HTR-8/SVneo (cell line): ENCODE measurements at regions not wholly inside any gene's neighbourhood (a gene's known extent, or its start where the extent isn't known, plus 50 kb on each side); places are given as distances from the start of the nearest gene placed in this dataset.
"Not testable (repeated sequence)": the region's sequence is repeated elsewhere in the genome, so short reads cannot be mapped to it uniquely, and the experiment has no call there.

ENCODE experiments used
- DNase-seq: peaks from one replicate; pipeline ENCODE4 v3.0.0; 2011; ENCODE audit warnings: low spot score, mixed read lengths; ENCODE audit not compliant: insufficient read length
- FAIRE-seq: peaks from 2 replicates; lab custom pipeline; 2011; peaks lifted over from hg19 to GRCh38; lab: Jason Lieb, UNC

DNA sequence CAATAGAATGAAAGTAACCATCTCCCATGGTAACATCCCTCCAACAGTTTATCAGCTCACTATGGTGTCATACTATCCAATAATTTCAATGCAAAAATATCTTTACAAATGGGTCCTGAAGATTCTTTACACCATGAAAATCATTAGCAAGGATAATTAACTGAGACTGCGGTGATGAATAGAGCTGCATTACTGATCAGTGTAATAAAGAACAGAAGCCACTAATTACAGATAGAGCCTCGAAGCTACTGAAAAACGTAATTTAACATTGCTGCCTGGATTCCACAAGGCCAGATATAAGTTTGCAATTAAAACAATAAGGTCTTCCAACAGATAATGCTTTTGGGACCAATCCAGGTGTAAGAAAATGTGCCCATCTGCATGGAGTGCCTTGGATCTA is 1245.8 kb upstream of the SLC39A10 start:
- FAIRE-seq (no peak), DNase-seq (no peak)

DNA sequence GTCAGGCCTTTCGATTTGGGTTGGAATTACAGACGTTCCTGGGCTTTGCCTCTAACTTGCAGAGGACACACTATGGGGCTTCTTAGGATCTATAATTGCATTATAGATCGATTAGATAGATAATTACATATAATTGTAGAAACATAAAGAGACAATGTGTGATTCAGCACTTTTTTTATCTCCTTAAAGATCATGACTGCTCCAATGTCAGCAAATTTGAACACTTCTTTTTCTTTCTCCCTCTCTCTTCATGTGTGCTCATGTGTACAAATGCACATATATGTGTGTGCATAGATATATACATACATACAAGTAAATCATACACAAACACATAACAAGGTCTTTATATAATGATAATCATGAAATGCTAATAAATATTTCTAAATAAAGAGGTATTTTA is 1261.2 kb upstream of the SLC39A10 start:
- FAIRE-seq: no peak

DNA sequence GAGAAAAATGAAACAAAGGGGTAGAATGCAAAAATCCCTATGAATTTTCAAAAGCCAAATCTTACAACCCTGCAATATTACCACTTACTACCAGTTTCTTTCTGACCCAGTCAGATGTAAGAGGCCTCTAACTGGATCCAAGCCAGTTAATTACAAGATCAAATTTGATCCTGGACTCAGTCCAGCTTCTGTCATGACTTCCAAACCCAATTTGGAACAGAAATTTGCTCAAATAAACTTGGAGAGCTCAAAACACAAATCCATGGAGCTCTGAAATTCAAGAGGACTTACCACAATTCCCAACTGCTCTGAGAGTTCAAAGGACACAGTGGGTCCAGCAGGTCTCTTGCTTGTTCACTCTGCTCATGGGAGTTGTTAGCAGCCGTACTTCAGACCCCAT is 1271.7 kb upstream of the SLC39A10 start:
- FAIRE-seq: no peak
- no peak for DNase-seq

More for the DNA sequence above, 1261.2 kb upstream of the SLC39A10 start:
- DNase-seq: no peak

DNA sequence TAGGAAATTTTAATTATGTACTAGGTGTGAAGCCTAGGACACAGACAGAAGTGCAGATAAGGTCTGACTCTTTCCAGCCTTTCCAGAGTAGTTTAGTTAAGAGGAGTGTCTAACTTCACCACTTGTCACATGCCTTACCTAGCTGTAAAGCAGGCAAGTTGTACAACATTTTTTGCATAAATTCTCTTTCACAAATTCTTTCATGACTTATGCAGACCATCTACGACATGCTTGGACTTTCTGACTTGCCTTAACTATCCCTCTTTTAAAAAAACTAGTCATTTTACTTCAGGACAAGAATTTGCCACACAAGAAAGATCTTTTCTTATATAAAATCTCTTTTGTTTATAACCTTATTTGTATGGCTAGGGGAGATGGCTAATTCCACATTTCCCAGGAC is 1273.6 kb upstream of the SLC39A10 start:
- FAIRE-seq (no peak), DNase-seq (no peak)

DNA sequence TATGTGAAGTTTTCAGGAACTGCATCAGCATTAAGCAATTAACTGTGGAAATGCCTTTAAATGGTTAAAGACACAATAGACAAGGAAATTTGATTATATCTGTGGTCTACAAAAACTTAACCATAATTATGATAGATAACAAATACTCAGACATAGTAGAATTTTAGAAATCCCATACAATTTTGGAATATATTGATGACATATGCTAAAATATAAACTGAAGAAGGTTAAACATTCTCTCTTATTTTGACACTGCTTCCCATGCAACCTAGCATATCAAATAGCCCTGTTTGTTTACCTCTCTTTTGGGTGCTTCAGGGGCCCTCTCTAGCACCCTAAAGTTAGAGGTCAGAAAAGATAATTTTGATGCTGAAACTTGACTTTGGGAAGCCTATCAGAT is 1274.8 kb upstream of the SLC39A10 start:
- FAIRE-seq: no peak

DNA sequence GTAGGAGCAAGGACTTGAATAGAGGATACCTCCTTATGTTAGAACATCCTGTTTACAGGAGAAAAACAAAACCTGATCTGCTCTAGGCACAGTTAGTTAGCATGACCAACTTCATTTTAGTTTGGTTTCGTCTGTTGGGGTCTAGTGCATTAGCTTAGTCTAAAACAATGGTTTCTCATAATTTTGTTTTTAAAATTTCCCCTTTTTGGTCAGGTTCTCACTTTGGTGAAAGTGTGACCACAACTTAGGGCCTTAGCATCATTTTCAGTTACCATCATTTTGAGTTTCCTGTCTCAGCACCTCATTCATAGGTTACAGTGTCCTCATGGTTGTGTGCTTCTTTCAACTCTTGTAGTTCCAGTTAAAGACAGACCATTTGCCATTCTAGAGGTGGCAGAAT is 1277.0 kb upstream of the SLC39A10 start:
- no peak for FAIRE-seq

More for the DNA sequence above, 1274.8 kb upstream of the SLC39A10 start:
- DNase-seq: no peak

DNA sequence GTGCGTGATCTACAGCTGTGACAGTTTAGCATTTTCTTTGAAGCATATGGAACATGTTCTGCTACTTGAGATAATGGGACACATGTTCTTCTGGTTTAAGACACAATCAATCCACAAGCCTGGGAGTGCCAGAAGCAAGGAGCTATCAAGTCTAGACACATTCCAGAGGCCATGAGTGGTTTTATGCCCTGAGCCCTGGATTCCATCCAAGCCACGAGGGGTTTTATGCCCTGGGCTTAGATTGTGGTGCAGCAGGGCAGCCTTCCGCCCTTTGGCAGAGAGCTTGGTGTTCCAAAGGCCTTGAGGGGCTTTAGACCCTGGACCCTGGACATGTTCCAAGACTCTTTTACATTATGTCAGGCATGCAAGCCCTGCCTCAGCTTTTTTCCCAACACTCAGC is 1289.6 kb upstream of the SLC39A10 start:
- DNase-seq, FAIRE-seq: not testable (repeated sequence)

More for the DNA sequence above, 1277.0 kb upstream of the SLC39A10 start:
- DNase-seq: no peak

DNA sequence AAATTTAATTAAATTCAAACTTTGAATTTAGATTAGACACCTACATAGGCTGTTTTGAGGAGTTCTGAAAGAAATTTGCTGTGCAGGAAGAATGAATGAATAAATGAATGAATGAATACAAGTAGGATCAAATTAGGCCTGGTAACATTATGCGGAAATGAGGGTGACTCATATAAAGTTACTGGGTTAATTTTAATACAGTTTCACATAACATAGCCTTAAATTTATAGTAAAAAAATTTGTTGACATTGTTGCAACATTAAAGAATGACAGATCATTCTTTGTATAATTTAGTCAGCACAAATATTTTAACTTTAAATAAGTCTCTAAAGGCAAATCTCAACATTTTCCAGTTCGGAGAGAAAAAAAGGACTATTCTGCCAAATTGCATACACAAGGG is 1293.1 kb upstream of the SLC39A10 start:
- FAIRE-seq (no peak), DNase-seq (no peak)

DNA sequence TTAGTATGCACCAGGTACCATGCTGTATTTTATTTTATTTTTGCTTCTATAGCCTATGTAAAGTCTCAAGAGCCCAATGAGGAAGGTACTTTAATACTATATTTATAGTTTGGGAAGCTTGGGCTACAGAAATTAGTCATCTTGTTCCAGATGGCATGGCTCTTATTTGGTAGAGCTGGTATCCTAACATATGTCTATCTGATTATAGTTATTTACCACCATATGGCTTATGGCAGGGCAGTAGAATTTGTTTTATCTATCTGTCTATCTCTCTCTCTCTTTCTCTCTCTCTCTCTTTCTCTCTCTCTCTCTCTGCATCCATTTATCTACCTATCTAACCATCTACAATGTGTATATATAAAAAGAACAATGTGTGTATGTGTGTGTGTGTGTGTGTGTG is 1293.7 kb upstream of the SLC39A10 start:
- DNase-seq (no peak), FAIRE-seq (no peak)

DNA sequence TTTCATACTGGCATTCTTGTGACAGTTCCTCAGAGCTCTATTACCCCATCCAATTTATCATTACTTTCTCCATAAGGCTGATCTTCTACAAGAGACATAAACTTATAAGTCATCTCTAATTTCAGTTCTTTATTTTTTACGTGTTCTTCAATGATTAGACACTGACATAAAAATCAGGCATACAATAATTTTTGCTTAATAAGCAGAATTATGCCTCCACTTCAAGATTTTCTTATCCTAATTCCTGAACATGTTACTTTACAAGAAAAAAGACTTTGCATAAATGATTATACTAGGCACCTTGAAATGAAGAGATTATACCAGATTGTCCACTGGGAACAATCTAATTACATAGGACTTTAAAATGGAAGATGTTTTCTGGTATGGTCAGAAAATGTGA is 1304.5 kb upstream of the SLC39A10 start:
- FAIRE-seq (no peak), DNase-seq (no peak)

DNA sequence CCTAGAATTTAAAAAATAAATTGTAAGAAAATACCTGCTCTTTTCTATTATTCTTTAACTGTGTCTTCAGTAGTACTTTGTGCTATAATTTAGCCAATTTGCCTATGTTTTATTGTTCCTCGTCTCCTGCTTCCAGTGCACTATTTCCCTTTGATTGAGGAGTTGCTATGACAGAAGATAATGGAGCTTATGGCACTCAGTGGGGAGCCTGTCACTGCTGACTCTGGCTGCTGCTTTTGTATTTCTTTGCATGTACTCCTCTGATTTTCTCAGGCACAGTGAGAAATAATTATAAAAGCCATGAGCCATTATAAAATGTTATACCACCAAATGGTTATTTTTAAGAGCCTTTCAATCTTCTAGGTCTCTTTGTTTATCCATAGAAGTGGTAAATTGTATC is 1310.8 kb upstream of the SLC39A10 start:
- DNase-seq: no peak
- no peak for FAIRE-seq

DNA sequence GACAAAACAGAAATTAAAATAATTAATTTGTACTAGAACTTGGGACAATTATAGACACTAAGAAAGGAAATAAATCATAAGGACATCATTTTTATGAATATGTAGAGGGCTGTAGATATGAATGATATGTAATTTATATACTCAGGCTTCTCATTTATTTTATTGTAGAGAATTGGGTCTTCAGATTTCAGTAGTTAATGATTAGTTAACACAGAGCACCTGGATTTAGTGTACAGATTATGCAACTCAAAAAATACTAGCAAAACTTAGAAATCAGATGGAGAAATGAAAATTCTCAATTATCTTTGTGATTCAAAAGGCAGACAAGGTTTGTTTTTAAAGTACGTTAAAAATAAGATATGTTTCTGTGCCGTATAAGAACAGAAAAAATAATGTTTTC is 1311.7 kb upstream of the SLC39A10 start:
- DNase-seq: no peak
- no peak for FAIRE-seq

DNA sequence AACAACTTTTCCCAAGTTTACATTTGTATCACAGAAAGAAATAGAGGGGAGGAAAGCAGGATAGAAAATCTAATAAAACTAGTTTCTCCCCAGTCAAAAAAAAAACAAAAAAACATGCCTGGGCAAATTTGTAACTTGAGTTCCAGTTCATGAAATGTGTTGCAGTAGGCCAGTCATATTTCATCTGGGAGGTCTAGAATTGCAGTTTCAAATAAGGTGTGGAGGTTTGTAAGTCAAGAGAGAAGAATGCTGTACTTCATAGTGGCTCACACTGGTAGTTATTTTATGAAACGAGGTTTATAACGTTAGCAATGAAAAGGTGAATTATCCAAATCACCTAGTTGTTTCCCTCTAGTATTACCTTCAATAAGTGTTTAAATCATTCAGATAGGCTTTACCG is 1313.9 kb upstream of the SLC39A10 start:
- DNase-seq (no peak), FAIRE-seq (no peak)

DNA sequence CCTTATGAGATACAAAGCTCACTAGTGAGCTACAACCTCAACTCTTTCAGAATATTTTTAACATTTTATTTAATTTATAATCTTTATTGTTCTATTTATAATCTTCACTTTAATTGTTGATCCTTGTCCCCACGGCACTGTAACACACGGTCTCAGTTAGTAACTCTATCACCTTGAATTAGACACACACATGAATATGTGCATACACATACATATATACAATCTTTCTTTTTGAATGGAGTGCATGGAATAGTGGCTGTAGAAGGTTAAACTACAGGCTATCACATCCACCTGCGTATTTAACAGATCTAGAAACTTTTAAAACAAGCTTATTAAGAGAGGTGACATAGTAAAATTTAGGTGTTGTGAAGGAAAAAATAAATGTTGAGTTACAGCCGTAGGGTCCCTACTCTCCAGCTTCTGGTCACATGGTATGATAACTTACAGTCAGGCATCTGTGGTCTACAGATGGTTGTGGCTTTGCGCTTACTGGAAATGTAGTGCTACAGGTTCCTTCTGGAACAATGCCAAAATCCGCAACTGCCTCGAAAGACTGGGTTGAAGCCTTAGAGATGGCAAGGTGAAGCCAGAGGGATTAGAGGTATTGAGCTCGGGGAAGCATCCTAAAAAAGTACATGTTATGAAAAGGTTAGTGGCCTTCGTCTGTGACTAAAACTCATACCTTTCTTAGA is 1324.1 kb upstream of the SLC39A10 start:
- DNase-seq: no peak

DNA sequence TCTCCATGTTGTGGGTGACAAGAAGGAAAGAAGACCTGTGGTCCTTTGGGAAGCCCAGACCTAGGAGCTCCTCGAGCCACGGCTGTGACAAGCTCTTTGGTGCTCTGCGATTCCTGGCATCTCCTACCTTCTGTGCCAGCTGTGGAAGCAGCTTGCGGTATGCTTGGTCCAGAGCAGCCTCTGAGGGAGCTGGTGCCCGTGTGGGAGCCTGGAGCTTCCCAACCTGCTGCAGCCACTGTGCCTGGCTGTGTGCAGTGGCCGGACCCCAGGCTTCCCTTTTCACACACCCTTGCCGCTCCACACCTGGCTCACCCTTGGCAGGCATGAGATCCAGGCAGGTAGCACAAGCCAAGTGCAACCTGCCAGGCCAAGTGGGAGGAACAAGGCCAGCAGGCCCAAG is 1328.6 kb upstream of the SLC39A10 start:
- DNase-seq (no peak), FAIRE-seq (no peak)

More for the DNA sequence above, 1324.1 kb upstream of the SLC39A10 start:
- no peak for FAIRE-seq

DNA sequence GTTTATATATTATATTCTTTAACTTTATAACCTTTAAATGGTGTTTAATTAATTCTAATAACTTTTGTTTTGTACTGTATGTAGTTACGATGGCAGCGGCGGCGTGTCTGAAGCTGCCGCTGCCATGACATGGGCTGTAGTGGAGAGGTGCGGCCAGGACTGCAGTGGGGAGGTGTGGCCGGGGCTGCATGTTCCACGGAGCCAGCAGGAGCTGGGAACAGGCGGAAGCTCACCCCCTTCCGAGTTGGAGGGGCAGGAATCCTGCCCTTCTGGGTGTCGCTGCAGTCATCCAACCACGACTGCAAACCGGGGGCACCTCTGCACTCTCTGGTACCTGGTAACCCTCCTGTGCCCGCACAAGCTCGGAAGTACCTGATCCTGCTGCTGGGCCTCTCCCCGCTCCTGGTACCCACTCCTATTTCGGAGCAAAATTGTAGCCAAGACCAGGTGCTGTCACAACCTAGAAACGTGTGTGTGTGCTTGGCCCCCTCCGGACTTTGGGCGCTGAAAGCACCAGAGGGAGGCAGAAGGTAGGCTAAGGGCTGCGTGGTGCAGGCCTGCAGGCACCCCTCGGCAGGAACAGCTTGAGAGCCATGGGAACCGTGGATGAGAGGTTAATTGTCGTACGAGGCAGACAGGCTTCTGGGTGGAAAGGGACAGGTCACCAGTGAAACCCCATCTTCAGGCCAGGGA is 1329.7 kb upstream of the SLC39A10 start:
- DNase-seq (no peak), FAIRE-seq (no peak)

DNA sequence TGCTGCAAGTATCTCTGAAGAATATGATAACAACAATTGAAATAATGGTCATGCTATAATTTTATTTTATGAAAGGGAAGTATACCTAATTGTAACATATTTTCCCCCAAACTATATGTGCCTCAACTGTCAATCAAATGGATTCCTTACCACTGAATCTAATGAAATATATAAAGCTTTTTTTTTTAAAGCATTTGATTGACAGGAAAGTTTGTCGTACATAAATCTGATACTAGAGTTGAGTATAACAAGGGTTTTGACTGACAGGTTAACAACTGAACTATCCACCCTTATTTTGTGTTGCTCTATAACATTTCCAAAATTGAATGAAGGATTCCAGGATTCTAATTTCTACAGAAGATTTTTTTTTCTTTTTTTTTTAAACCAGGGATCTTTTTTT is 1333.3 kb upstream of the SLC39A10 start:
- FAIRE-seq: no peak
- DNase-seq: no peak

DNA sequence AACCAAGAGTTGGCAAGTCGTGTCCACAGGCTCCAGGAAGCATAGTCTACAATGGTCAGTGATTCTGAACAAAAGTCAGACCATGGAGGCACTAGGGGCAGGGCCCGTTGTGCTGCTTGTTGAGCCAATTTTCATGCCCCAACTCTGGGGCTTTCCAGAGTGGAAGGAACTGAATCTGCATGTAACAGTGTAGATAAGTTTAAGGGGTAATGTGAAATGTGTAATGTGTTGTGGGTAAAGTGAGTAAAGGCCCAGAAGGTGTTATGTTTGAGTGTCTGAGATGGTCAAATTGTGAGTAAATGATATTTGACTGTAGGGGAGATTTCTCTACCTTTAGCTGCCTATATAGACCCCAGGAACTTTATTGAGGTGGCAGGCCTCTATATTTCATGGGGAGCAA is 1336.5 kb upstream of the SLC39A10 start:
- DNase-seq (no peak), FAIRE-seq (no peak)

DNA sequence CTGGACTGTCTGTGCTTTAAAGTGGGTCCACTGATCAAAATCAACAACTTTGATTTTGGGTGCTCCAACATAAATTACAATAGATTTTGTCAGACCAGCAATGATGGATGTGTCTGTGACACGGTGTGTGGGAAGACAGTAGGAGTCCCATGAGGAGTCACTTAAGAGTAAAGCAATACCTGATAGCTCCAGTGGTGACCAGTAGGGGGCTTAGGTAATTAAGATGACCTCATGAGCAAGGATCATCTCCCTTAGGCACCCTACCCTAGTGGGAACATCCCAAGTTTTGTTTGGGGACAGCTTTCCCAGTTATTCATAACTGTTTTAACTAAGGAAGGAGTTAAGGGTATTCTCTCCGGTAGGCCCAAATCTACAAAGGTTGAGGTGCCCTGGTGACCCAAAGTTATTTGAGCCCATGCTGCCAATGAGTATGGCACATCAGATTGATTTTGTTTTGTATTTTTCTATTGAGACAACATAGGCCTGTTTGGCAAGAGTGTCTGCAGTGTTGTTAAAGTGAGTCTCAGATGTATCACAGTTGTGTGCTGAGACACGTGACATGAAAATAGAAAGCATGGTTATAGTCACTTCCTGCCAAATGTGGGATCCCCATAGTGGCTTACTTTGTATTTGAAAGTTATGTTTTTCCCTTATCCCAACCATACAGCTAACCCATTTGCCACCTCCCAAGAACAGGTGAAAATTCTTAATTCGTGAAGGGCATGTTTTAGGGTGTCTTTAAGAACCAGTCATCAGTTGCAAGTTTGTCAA is 1337.6 kb upstream of the SLC39A10 start:
- no peak for FAIRE-seq

DNA sequence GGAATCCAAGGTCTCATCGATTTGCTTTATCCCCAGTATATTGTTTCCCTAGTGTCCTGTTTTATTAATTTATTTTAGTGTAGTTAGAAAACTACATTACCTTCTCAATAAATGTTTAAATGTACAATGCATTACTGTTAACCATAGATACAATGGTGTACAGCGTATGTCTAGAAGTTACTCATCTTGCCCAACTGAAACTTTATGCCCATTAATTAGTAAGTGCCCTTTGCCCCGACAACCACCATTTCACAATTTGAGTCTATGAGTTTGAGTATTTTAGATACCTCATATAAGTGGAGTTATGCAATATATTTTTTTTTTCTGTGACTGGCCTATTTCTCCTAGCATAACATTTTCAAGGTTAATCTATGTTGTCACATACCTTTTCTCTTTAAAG is 1343.0 kb upstream of the SLC39A10 start:
- DNase-seq (no peak), FAIRE-seq (no peak)

More for the DNA sequence above, 1337.6 kb upstream of the SLC39A10 start:
- no peak for DNase-seq

DNA sequence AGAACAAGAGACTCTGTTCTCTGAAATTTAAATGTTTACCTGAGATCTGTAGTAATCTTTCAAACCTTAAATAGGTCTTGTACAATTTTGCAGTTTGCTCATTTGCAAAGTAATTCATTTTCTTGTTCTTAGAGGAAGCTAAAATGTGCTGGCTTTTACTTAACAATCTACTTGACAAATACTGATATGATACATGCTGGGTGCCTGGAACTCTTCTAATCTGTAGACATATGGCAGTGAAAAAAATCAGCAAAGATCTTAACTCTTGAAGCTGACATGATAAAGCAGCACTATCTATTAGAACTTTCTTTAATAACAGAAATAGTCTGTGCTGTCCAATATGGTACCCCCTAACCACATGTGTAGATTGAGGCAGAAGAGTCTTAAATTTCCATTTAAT is 1352.8 kb upstream of the SLC39A10 start:
- DNase-seq (no peak), FAIRE-seq (no peak)
